Activated CD4-positive, alpha-beta memory T cell treated with anti-CD3 and anti-CD28 coated beads for 36 hours (primary cell): ENCODE measurements at regions not wholly inside any gene's neighbourhood (a gene's known extent, or its start where the extent isn't known, plus 50 kb on each side); places are given as distances from the start of the nearest gene placed in this dataset.

ENCODE experiments used
- CTCF ChIA-PET: fragments of 350-600 bp; sonication (Branson Sonifier 250); formaldehyde crosslinking; loops from one replicate; lab custom pipeline; 2021; ENCODE audit warnings: antibody characterized with exemption, inconsistent platforms; lab: Charles Lee
- POLR2A ChIA-PET: fragments of 350-600 bp; sonication (Branson Sonifier 250); formaldehyde crosslinking; loops from one replicate; lab custom pipeline; 2021; ENCODE audit warnings: antibody characterized with exemption; lab: Charles Lee
- DNase-seq: peaks from one replicate; pipeline ENCODE4 v3.0.0-alpha.2; 2020
- H3K27ac Mint-ChIP-seq: one replicate; pipeline ENCODE4 v1.8.0; 2021; ENCODE audit warnings: mixed read lengths
- H3K27me3 Mint-ChIP-seq: one replicate; pipeline ENCODE4 v1.8.0; 2021; ENCODE audit warnings: mixed read lengths
- H3K36me3 Mint-ChIP-seq: one replicate; pipeline ENCODE4 v1.8.0; 2021; ENCODE audit warnings: mixed read lengths
- H3K4me1 Mint-ChIP-seq: one replicate; pipeline ENCODE4 v1.8.0; 2021; ENCODE audit warnings: low read depth, mixed read lengths
- H3K4me3 Mint-ChIP-seq: one replicate; pipeline ENCODE4 v1.8.0; 2021; ENCODE audit warnings: mild to moderate bottlenecking, mixed read lengths
- H3K9me3 Mint-ChIP-seq: one replicate; pipeline ENCODE4 v1.8.0; 2021; ENCODE audit warnings: mixed read lengths
- intact Hi-C: fragments of 100-400 bp; cut with micrococcal nuclease; formaldehyde crosslinking; loops from one replicate; pipeline ENCODE4 v1.15.1; 2023

- H3K27me3 Mint-ChIP-seq, result peaks cover 4% of the 10 kb centered on the region
- ChIA-PET CTCF (no interaction called here), POLR2A (no interaction called here)
- DNase-seq, result no peak
- H3K36me3 Mint-ChIP-seq, result no peaks in the 10 kb centered on the region
- intact Hi-C loops, result no loop called here
- no peaks in the 10 kb centered on the region for H3K4me1 Mint-ChIP-seq
- no peaks in the 10 kb centered on the region for H3K9me3 Mint-ChIP-seq
- no peak overlapping the region for H3K27ac Mint-ChIP-seq
- no peak overlapping the region for H3K4me3 Mint-ChIP-seq
These were observed 200.0 kb downstream of the TSN start for GRCh38 chr2:121955426-121955825.

GRCh38 chr2:121955872-121956271 lies 200.4 kb downstream of the TSN start:
- H3K4me1 Mint-ChIP-seq, result no peaks in the 10 kb centered on the region
- H3K36me3 Mint-ChIP-seq, result no peaks in the 10 kb centered on the region
- no peak overlapping the region for H3K4me3 Mint-ChIP-seq
- intact Hi-C loops, result no loop called here
- H3K9me3 Mint-ChIP-seq, result no peaks in the 10 kb centered on the region
- ChIA-PET POLR2A (no interaction called here), CTCF (no interaction called here)
- no peak overlapping the region for H3K27ac Mint-ChIP-seq
- H3K27me3 Mint-ChIP-seq, result peaks cover 4% of the 10 kb centered on the region
- no peak for DNase-seq

GRCh38 chr2:121960251-121960650 lies 204.8 kb downstream of the TSN start:
- POLR2A ChIA-PET, result no interaction called here
- CTCF ChIA-PET, result no interaction called here
- no peaks in the 10 kb centered on the region for H3K9me3 Mint-ChIP-seq
- H3K4me3 Mint-ChIP-seq, result no peak overlapping the region
- peaks cover 5% of the 10 kb centered on the region for H3K27me3 Mint-ChIP-seq
- H3K27ac Mint-ChIP-seq, result no peak overlapping the region
- intact Hi-C loops, result no loop called here
- H3K4me1 Mint-ChIP-seq, result no peaks in the 10 kb centered on the region
- DNase-seq, result no peak
- H3K36me3 Mint-ChIP-seq, result no peaks in the 10 kb centered on the region

- ChIA-PET CTCF (interaction anchor here (0.9 kb wide), 1 partner anchor 13 kb away, joined by 4 read pairs; no protein-coding TSS in a partner anchor), POLR2A (no interaction called here)
- H3K36me3 Mint-ChIP-seq, result no peaks in the 10 kb centered on the region
- peaks cover 4% of the 10 kb centered on the region for H3K27me3 Mint-ChIP-seq
- intact Hi-C loops, result no loop called here
- H3K4me3 Mint-ChIP-seq, result no peak overlapping the region
- H3K4me1 Mint-ChIP-seq, result no peaks in the 10 kb centered on the region
- H3K9me3 Mint-ChIP-seq, result no peaks in the 10 kb centered on the region
- no peak for DNase-seq
- no peak overlapping the region for H3K27ac Mint-ChIP-seq
These were observed 206.3 kb downstream of the TSN start for GRCh38 chr2:121961761-121962160.

GRCh38 chr2:121965661-121966060 lies 210.2 kb downstream of the TSN start:
- intact Hi-C loops, result no loop called here
- no peaks in the 10 kb centered on the region for H3K9me3 Mint-ChIP-seq
- CTCF ChIA-PET, result no interaction called here
- no peaks in the 10 kb centered on the region for H3K4me1 Mint-ChIP-seq
- H3K27me3 Mint-ChIP-seq, result peaks cover 4% of the 10 kb centered on the region
- DNase-seq, result no peak
- POLR2A ChIA-PET, result no interaction called here
- no peak overlapping the region for H3K27ac Mint-ChIP-seq
- H3K36me3 Mint-ChIP-seq, result no peaks in the 10 kb centered on the region
- no peak overlapping the region for H3K4me3 Mint-ChIP-seq

- ChIA-PET CTCF (no interaction called here), POLR2A (no interaction called here)
- DNase-seq, result no peak
- H3K9me3 Mint-ChIP-seq, result no peaks in the 10 kb centered on the region
- no peak overlapping the region for H3K4me3 Mint-ChIP-seq
- H3K36me3 Mint-ChIP-seq, result no peaks in the 10 kb centered on the region
- H3K27ac Mint-ChIP-seq, result no peak overlapping the region
- no peaks in the 10 kb centered on the region for H3K4me1 Mint-ChIP-seq
- peaks cover 6% of the 10 kb centered on the region for H3K27me3 Mint-ChIP-seq
- intact Hi-C loops, result no loop called here
These were observed 211.2 kb downstream of the TSN start for GRCh38 chr2:121966663-121967062.

GRCh38 chr2:121969166-121969565 lies 213.7 kb downstream of the TSN start:
- DNase-seq, result no peak
- Mint-ChIP-seq H3K27ac (no peak overlapping the region), H3K4me1 (no peaks in the 10 kb centered on the region), H3K9me3 (no peaks in the 10 kb centered on the region), H3K27me3 (peaks cover 4% of the 10 kb centered on the region), H3K36me3 (no peaks in the 10 kb centered on the region), H3K4me3 (no peak overlapping the region)
- POLR2A ChIA-PET, result no interaction called here
- intact Hi-C loops, result no loop called here
- CTCF ChIA-PET, result no interaction called here

- intact Hi-C loops, result no loop called here
- H3K27ac Mint-ChIP-seq, result no peak overlapping the region
- no peak for DNase-seq
- peaks cover 2% of the 10 kb centered on the region for H3K27me3 Mint-ChIP-seq
- CTCF ChIA-PET, result no interaction called here
- POLR2A ChIA-PET, result no interaction called here
- no peaks in the 10 kb centered on the region for H3K9me3 Mint-ChIP-seq
- H3K4me1 Mint-ChIP-seq, result peaks cover 3% of the 10 kb centered on the region
- H3K36me3 Mint-ChIP-seq, result no peaks in the 10 kb centered on the region
- no peak overlapping the region for H3K4me3 Mint-ChIP-seq
These were observed 214.6 kb downstream of the TSN start for GRCh38 chr2:121969766-121970639.

- CTCF ChIA-PET, result interaction anchor here (0.6 to 1.4 kb wide), 2 partner anchors 14 to 313 kb away, joined by 3 to 5 read pairs; no protein-coding TSS in a partner anchor
- H3K27me3 Mint-ChIP-seq, result peaks cover 2% of the 10 kb centered on the region
- no peak overlapping the region for H3K4me3 Mint-ChIP-seq
- H3K9me3 Mint-ChIP-seq, result no peaks in the 10 kb centered on the region
- POLR2A ChIA-PET, result no interaction called here
- peaks cover 3% of the 10 kb centered on the region for H3K4me1 Mint-ChIP-seq
- no peaks in the 10 kb centered on the region for H3K36me3 Mint-ChIP-seq
- no peak for DNase-seq
- no peak overlapping the region for H3K27ac Mint-ChIP-seq
- intact Hi-C loops, result no loop called here
These were observed 216.8 kb downstream of the TSN start for GRCh38 chr2:121972203-121972602.

- Mint-ChIP-seq H3K4me1 (peaks cover 3% of the 10 kb centered on the region), H3K27ac (no peak overlapping the region), H3K36me3 (no peaks in the 10 kb centered on the region), H3K9me3 (no peaks in the 10 kb centered on the region), H3K27me3 (peaks cover 2% of the 10 kb centered on the region), H3K4me3 (no peak overlapping the region)
- DNase-seq, result peak; percentile 31
- intact Hi-C loops, result loop anchor here (1.0 kb wide), 1 partner anchor 161 kb away; no protein-coding TSS in a partner anchor
- ChIA-PET POLR2A (no interaction called here), CTCF (interaction anchor here (0.9 to 1.3 kb wide), 5 partner anchors 11 to 476 kb away, joined by 3 to 4 read pairs (median 3); no protein-coding TSS in a partner anchor)
These were observed 219.6 kb downstream of the TSN start for GRCh38 chr2:121974897-121975661.

- intact Hi-C loops, result no loop called here
- ChIA-PET CTCF (no interaction called here), POLR2A (no interaction called here)
- Mint-ChIP-seq H3K4me1 (peaks cover 3% of the 10 kb centered on the region), H3K27ac (no peak overlapping the region), H3K36me3 (no peaks in the 10 kb centered on the region), H3K9me3 (no peaks in the 10 kb centered on the region), H3K4me3 (no peak overlapping the region), H3K27me3 (no peaks in the 10 kb centered on the region)
- DNase-seq, result no peak
These were observed 221.5 kb downstream of the TSN start for GRCh38 chr2:121976926-121977325.

GRCh38 chr2:121977326-121977725 lies 221.9 kb downstream of the TSN start:
- Mint-ChIP-seq H3K9me3 (no peaks in the 10 kb centered on the region), H3K27ac (no peak overlapping the region), H3K4me1 (peaks cover 3% of the 10 kb centered on the region), H3K36me3 (no peaks in the 10 kb centered on the region), H3K4me3 (no peak overlapping the region), H3K27me3 (no peaks in the 10 kb centered on the region)
- ChIA-PET CTCF (no interaction called here), POLR2A (no interaction called here)
- DNase-seq, result no peak
- intact Hi-C loops, result no loop called here
